A673 (cell line): ENCODE measurements at regions not wholly inside any gene's neighbourhood (a gene's known extent, or its start where the extent isn't known, plus 50 kb on each side); places are given as distances from the start of the nearest gene placed in this dataset.

Experiments
- BruUV-seq: library from RNA; stranded (reverse); fragments of 400-500 nt; replicated peaks from 2 replicates; lab custom pipeline; 2021; lab: Mats Ljungman, UMichigan
- CTCF ChIA-PET: fragments of 300-600 bp; sonication (Branson Sonifier 250); formaldehyde crosslinking; loops from one replicate; lab custom pipeline; 2022; ENCODE audit warnings: antibody characterized with exemption; lab: Charles Lee
- POLR2A ChIA-PET: fragments of 300-600 bp; sonication (Branson Sonifier 250); formaldehyde crosslinking; loops from one replicate; lab custom pipeline; 2022; ENCODE audit warnings: antibody characterized with exemption; ENCODE audit not compliant: low non-redundant PET; lab: Charles Lee
- DNase-seq: peaks from one replicate; pipeline ENCODE4 v3.0.0-alpha.2; 2015; ENCODE audit warnings: low spot score
- H3K27ac ChIP-seq: fragments of 200-600 bp; sonication (generic); 2 replicates; pipeline ENCODE4 v1.5.1; 2016; ENCODE audit warnings: mixed run types, low read depth, mild to moderate bottlenecking, mixed read lengths, antibody characterized with exemption, low read length; ENCODE audit not compliant: poor library complexity, severe bottlenecking
- H3K27me3 ChIP-seq: fragments of 200-600 bp; sonication (generic); replicated peaks from 2 replicates; pipeline ENCODE4 v1.6.1; 2017; ENCODE audit warnings: mixed run types, low read depth, mild to moderate bottlenecking, mixed read lengths, antibody characterized with exemption, low read length; ENCODE audit not compliant: insufficient read depth, poor library complexity
- H3K36me3 ChIP-seq: fragments of 200-600 bp; sonication (generic); 2 replicates; pipeline ENCODE4 v1.6.1; 2016; ENCODE audit warnings: mixed run types, mild to moderate bottlenecking, mixed read lengths, antibody characterized with exemption, low read length; ENCODE audit not compliant: insufficient read depth, poor library complexity, severe bottlenecking
- H3K4me1 ChIP-seq: fragments of 200-600 bp; sonication (generic); 2 replicates; pipeline ENCODE4 v1.6.1; 2017; ENCODE audit warnings: mixed run types, mild to moderate bottlenecking, mixed read lengths, antibody characterized with exemption, low read length; ENCODE audit not compliant: insufficient read depth, poor library complexity, severe bottlenecking
- H3K4me3 ChIP-seq: fragments of 200-600 bp; sonication (generic); 2 replicates; pipeline ENCODE4 v1.5.1; 2016; ENCODE audit warnings: low read depth, mixed run types, mild to moderate bottlenecking, mixed read lengths, low read length; ENCODE audit not compliant: poor library complexity, severe bottlenecking
- H3K9me3 ChIP-seq: fragments of 200-600 bp; sonication (generic); 2 replicates; pipeline ENCODE4 v1.6.1; 2016; ENCODE audit warnings: mixed run types, low read depth, mild to moderate bottlenecking, mixed read lengths, antibody characterized with exemption, low read length; ENCODE audit not compliant: poor library complexity, severe bottlenecking
- EZH2 ChIP-seq: fragments of 200-600 bp; sonication (generic); IDR thresholded peaks from 2 replicates; pipeline ENCODE4 v1.6.1; 2017; ENCODE audit warnings: borderline replicate concordance, low read depth, mild to moderate bottlenecking, mixed read lengths, antibody characterized with exemption, low read length; ENCODE audit not compliant: poor library complexity, severe bottlenecking
- intact Hi-C: fragments of 100-400 bp; cut with micrococcal nuclease; formaldehyde crosslinking; loops from one replicate; pipeline ENCODE4 v1.10.0; 2022; ENCODE audit not compliant: unreplicated experiment
- TF ChIP-seq, protein P1 (sequence below): fragments of 300-800, 200-600 bp; sonication (generic); conservative IDR thresholded peaks from 2 replicates; pipeline ENCODE4 v1.5.1; 2017; ENCODE audit warnings: low read depth, mild to moderate bottlenecking, antibody characterized with exemption, low read length, moderate library complexity, mixed read lengths

DNA sequence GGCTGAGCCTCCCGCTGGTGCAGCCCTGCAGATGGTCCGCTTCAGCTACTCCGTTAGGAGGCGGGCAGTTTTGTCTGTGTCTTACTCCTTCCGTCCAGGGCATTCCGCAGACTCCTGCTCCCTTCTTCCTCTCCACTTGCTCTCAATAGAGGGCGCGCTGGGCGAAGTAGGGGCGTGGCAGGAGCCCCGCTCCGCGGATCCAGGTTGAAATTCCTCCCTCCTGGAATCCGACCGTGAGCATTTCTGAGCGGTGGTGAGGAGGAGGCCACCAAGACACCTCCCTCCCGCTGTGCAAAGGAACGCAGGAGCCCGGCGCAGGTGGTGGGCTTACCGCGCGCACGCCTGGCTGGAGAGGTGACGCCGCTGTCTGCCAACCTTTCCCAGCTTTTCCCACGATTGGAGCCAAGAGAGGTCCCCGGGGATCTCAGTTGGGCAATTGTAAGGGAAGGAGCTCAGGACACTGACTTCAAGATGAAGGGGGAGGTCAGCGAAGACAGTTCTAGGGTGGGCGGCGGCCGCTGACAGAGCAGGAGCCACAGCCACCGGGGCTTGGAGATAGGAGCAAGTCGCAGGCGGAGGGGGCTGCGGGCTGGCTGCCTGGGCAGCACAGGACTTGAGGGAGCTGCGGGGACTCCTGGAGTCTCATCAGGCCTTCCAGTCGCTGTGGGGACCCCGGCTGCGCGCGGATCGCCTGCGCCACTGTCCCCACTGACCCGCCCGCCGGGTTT, 1011.3 kb downstream of the XPNPEP1 start:
- H3K27ac ChIP-seq: peak overlapping the region; percentile 71
- POLR2A ChIA-PET: no interaction called here

GRCh38 chr10:108908096-108908495, 1015.2 kb downstream of the XPNPEP1 start:
- ChIA-PET POLR2A (no interaction called here), CTCF (no interaction called here)
- H3K4me3 ChIP-seq: no peak overlapping the region
- intact Hi-C loops: no loop called here
- H3K27ac ChIP-seq: no peak overlapping the region
- H3K36me3 ChIP-seq: no peaks in the 10 kb centered on the region
- no peak for DNase-seq
- H3K9me3 ChIP-seq: no peaks in the 10 kb centered on the region
- H3K27me3 ChIP-seq: no peaks in the 10 kb centered on the region
- BruUV-seq: no TSS peak
- TF ChIP-seq EZH2: no peak
- TF ChIP-seq, protein P1, sequence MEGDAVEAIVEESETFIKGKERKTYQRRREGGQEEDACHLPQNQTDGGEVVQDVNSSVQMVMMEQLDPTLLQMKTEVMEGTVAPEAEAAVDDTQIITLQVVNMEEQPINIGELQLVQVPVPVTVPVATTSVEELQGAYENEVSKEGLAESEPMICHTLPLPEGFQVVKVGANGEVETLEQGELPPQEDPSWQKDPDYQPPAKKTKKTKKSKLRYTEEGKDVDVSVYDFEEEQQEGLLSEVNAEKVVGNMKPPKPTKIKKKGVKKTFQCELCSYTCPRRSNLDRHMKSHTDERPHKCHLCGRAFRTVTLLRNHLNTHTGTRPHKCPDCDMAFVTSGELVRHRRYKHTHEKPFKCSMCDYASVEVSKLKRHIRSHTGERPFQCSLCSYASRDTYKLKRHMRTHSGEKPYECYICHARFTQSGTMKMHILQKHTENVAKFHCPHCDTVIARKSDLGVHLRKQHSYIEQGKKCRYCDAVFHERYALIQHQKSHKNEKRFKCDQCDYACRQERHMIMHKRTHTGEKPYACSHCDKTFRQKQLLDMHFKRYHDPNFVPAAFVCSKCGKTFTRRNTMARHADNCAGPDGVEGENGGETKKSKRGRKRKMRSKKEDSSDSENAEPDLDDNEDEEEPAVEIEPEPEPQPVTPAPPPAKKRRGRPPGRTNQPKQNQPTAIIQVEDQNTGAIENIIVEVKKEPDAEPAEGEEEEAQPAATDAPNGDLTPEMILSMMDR: no peak
- H3K4me1 ChIP-seq: peaks cover 6% of the 10 kb centered on the region

More for the DNA sequence above, 1011.3 kb downstream of the XPNPEP1 start:
- DNase-seq: peak; percentile 85
- Histone ChIP-seq H3K4me1 (peaks cover 9% of the 10 kb centered on the region), H3K9me3 (no peaks in the 10 kb centered on the region), H3K4me3 (peak overlapping the region; percentile 93), H3K27me3 (no peaks in the 10 kb centered on the region), H3K36me3 (no peaks in the 10 kb centered on the region)
- intact Hi-C loops: loop anchor here (5.0 to 10.0 kb wide), 2 partner anchors 263 to 515 kb away; no protein-coding TSS in a partner anchor
- no TSS peak for BruUV-seq
- no peak for TF ChIP-seq EZH2
- TF ChIP-seq, protein P1: peak; percentile 86
- CTCF ChIA-PET: interaction anchor here (0.6 kb wide), 1 partner anchor 211 kb away, joined by 9 read pairs; no protein-coding TSS in a partner anchor

- Histone ChIP-seq H3K9me3 (no peaks in the 10 kb centered on the region), H3K4me3 (no peak overlapping the region), H3K36me3 (no peaks in the 10 kb centered on the region), H3K27ac (no peak overlapping the region), H3K4me1 (no peaks in the 10 kb centered on the region), H3K27me3 (no peaks in the 10 kb centered on the region)
- POLR2A ChIA-PET: no interaction called here
- TF ChIP-seq, protein P1: no peak
- no peak for TF ChIP-seq EZH2
- intact Hi-C loops: no loop called here
- CTCF ChIA-PET: no interaction called here
- BruUV-seq: no TSS peak
- DNase-seq: no peak
Observed at GRCh38 chr10:108905821-108906220, 1017.5 kb downstream of the XPNPEP1 start.
